ENCODE measurements at regions not wholly inside any gene's neighbourhood (a gene's known extent, or its start where the extent isn't known, plus 50 kb on each side); places are given as distances from the start of the nearest gene placed in this dataset.

DNA sequence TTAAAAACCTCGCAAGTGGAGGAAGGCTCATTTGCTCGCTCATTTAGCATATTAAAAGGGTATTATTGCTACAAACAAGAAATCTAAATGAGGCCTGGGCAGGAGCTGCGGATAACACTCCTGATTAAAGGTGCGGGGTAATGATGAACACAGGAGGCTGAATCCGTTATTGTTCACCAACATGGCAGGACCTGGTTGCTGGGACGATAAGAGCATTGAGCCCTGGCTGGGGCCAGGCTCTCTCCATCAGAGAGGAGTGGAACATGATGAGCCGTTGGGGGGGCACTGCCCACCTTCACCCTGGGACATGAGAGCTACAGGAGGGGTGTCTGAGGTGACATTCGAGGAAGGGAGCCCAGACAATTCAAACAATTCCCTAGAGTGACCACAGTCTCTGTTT, 211.7 kb downstream of the NXPE2 start:
- WGBS (ENCODE audit: low lambda C conversion rate) = 22% methylated on average over 7 of the region's 8 CpGs
- H3K4me2 ChIP-seq = no peak overlapping the region
- no peak overlapping the region for H2AFZ ChIP-seq (ENCODE audit: low read depth)
- H4K20me1 ChIP-seq (ENCODE audit: insufficient read depth) = no peaks in the 10 kb centered on the region
- no peaks in the 10 kb centered on the region for H3K36me3 ChIP-seq (replicated peaks in 1 of 2; ENCODE audit: control insufficient read depth in 1 of 2, insufficient read depth in 2 of 2, low read length in 1 of 2)
- no peaks in the 10 kb centered on the region for H3F3A ChIP-seq (replicated peaks; ENCODE audit: insufficient read depth)
- H3K4me3 ChIP-seq (ENCODE audit: low read depth in 2 of 2, low read length in 1 of 2) = no peak overlapping the region
- H3K9me2 ChIP-seq = no peaks in the 10 kb centered on the region
- no peaks in the 10 kb centered on the region for H3K79me2 ChIP-seq (ENCODE audit: insufficient read depth)
- POLR2A ChIA-PET = no interaction called here
- no peaks in the 10 kb centered on the region for H3K9me3 ChIP-seq
- H3K27me3 ChIP-seq (ENCODE audit: insufficient read depth) = no peaks in the 10 kb centered on the region
- H3K4me1 ChIP-seq (ENCODE audit: control insufficient read depth in 1 of 2, insufficient read depth in 2 of 2, low read depth in 1 of 2, low read length in 1 of 2) = no peaks in the 10 kb centered on the region
- CTCF ChIA-PET = interaction anchor here (1.1 kb wide), 1 partner anchor 9 kb away, joined by 3 read pairs; no protein-coding TSS in a partner anchor
- DNase-seq = no peak
- no peak for TF ChIP-seq CHD2 (IDR thresholded peaks at IDR 0.05; ENCODE audit: low read length, partially characterized antibody)
- no peak for TF ChIP-seq RFX5 (IDR thresholded peaks at IDR 0.05; ENCODE audit: low read length)
- no peak for TF ChIP-seq RAD21 (IDR thresholded peaks at IDR 0.05; ENCODE audit: low read length)
- TF ChIP-seq, protein P1, sequence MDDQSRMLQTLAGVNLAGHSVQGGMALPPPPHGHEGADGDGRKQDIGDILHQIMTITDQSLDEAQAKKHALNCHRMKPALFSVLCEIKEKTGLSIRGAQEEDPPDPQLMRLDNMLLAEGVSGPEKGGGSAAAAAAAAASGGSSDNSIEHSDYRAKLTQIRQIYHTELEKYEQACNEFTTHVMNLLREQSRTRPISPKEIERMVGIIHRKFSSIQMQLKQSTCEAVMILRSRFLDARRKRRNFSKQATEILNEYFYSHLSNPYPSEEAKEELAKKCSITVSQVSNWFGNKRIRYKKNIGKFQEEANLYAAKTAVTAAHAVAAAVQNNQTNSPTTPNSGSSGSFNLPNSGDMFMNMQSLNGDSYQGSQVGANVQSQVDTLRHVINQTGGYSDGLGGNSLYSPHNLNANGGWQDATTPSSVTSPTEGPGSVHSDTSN (IDR thresholded peaks at IDR 0.05) = no peak
- TF ChIP-seq FOXJ3 (CRISPR knock-in tag; IDR thresholded peaks at IDR 0.05) = no peak
- TF ChIP-seq GABPA (IDR thresholded peaks at IDR 0.05; ENCODE audit: low read depth) = no peak
- no peak for TF ChIP-seq SMC3 (IDR thresholded peaks at IDR 0.05; ENCODE audit: low read depth, low read length)
- TF ChIP-seq SIN3A (IDR thresholded peaks at IDR 0.05; ENCODE audit: borderline replicate concordance, low read depth, low read length) = no peak
- no peak for TF ChIP-seq JUND (IDR thresholded peaks at IDR 0.05)
- TF ChIP-seq TCF12 (IDR thresholded peaks at IDR 0.05) = no peak
- TF ChIP-seq NFIC (IDR thresholded peaks at IDR 0.05; ENCODE audit: borderline replicate concordance) = no peak
- no peak for TF ChIP-seq YY1 (IDR thresholded peaks at IDR 0.05; ENCODE audit: low read depth)
- TF ChIP-seq, protein P2, sequence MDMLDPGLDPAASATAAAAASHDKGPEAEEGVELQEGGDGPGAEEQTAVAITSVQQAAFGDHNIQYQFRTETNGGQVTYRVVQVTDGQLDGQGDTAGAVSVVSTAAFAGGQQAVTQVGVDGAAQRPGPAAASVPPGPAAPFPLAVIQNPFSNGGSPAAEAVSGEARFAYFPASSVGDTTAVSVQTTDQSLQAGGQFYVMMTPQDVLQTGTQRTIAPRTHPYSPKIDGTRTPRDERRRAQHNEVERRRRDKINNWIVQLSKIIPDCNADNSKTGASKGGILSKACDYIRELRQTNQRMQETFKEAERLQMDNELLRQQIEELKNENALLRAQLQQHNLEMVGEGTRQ (IDR thresholded peaks at IDR 0.05; ENCODE audit: borderline replicate concordance, low read depth, low read length) = no peak
- no peak for TF ChIP-seq MEF2A (IDR thresholded peaks at IDR 0.05; ENCODE audit: borderline replicate concordance, low read depth)
- no peak for TF ChIP-seq ELF1 (IDR thresholded peaks at IDR 0.05)
- no peak for TF ChIP-seq TAF1 (IDR thresholded peaks at IDR 0.05; ENCODE audit: borderline replicate concordance, low read depth, low read length)
- no peak for TF ChIP-seq RXRA (IDR thresholded peaks at IDR 0.05; ENCODE audit: borderline replicate concordance, low read depth)
- no peak for TF ChIP-seq NRF1 (IDR thresholded peaks at IDR 0.05; ENCODE audit: low read depth, low read length)
- TF ChIP-seq, protein P3, sequence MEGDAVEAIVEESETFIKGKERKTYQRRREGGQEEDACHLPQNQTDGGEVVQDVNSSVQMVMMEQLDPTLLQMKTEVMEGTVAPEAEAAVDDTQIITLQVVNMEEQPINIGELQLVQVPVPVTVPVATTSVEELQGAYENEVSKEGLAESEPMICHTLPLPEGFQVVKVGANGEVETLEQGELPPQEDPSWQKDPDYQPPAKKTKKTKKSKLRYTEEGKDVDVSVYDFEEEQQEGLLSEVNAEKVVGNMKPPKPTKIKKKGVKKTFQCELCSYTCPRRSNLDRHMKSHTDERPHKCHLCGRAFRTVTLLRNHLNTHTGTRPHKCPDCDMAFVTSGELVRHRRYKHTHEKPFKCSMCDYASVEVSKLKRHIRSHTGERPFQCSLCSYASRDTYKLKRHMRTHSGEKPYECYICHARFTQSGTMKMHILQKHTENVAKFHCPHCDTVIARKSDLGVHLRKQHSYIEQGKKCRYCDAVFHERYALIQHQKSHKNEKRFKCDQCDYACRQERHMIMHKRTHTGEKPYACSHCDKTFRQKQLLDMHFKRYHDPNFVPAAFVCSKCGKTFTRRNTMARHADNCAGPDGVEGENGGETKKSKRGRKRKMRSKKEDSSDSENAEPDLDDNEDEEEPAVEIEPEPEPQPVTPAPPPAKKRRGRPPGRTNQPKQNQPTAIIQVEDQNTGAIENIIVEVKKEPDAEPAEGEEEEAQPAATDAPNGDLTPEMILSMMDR (IDR thresholded peaks at IDR 0.05) = no peak
- no peak overlapping the region for H3K27ac ChIP-seq (ENCODE audit: low read depth in 2 of 2, low read length in 1 of 2)
- no peak overlapping the region for H3K9ac ChIP-seq
